ENCODE measurements at regions not wholly inside any gene's neighbourhood (a gene's known extent, or its start where the extent isn't known, plus 50 kb on each side); places are given as distances from the start of the nearest gene placed in this dataset.
"Not testable (repeated sequence)": the region's sequence is repeated elsewhere in the genome, so short reads cannot be mapped to it uniquely, and the experiment has no call there.

- Histone ChIP-seq H3K27me3 (ENCODE audit: insufficient read depth, low read length) (no peaks in the 10 kb centered on the region), H3K79me2 (ENCODE audit: control insufficient read depth, insufficient read depth, low read length, unreplicated experiment) (no peaks in the 10 kb centered on the region), H3K4me1 (ENCODE audit: control insufficient read depth, insufficient read depth, low read length, unreplicated experiment) (no peaks in the 10 kb centered on the region), H3K4me3 (ENCODE audit: low read depth, low read length) (no peak overlapping the region), H3K27ac (ENCODE audit: low read depth, low read length) (no peak overlapping the region), H2AFZ (ENCODE audit: low read length, unreplicated experiment) (no peak overlapping the region), H3K36me3 (ENCODE audit: insufficient read depth, low read length) (no peaks in the 10 kb centered on the region)
These were observed 241.2 kb downstream of the SLC4A3 start for GRCh38 chr2:219868635-219869034.

GRCh38 chr2:219870041-219870440 is 242.6 kb downstream of the SLC4A3 start:
- H3K27ac ChIP-seq (ENCODE audit: low read depth, low read length): no peak overlapping the region
- H3K4me3 ChIP-seq (ENCODE audit: low read depth, low read length): no peak overlapping the region
- no peaks in the 10 kb centered on the region for H3K36me3 ChIP-seq (ENCODE audit: insufficient read depth, low read length)
- no peak overlapping the region for H2AFZ ChIP-seq (ENCODE audit: low read length, unreplicated experiment)
- no peaks in the 10 kb centered on the region for H3K27me3 ChIP-seq (ENCODE audit: insufficient read depth, low read length)
- no peaks in the 10 kb centered on the region for H3K79me2 ChIP-seq (ENCODE audit: control insufficient read depth, insufficient read depth, low read length, unreplicated experiment)
- H3K4me1 ChIP-seq (ENCODE audit: control insufficient read depth, insufficient read depth, low read length, unreplicated experiment): no peaks in the 10 kb centered on the region

- H3K4me1 ChIP-seq (ENCODE audit: control insufficient read depth, insufficient read depth, low read length, unreplicated experiment): no peaks in the 10 kb centered on the region
- H3K4me3 ChIP-seq (ENCODE audit: low read depth, low read length): no peak overlapping the region
- no peaks in the 10 kb centered on the region for H3K36me3 ChIP-seq (ENCODE audit: insufficient read depth, low read length)
- H3K27me3 ChIP-seq (ENCODE audit: insufficient read depth, low read length): no peaks in the 10 kb centered on the region
- H2AFZ ChIP-seq (ENCODE audit: low read length, unreplicated experiment): no peak overlapping the region
- H3K27ac ChIP-seq (ENCODE audit: low read depth, low read length): no peak overlapping the region
- no peaks in the 10 kb centered on the region for H3K79me2 ChIP-seq (ENCODE audit: control insufficient read depth, insufficient read depth, low read length, unreplicated experiment)
These were observed 243.9 kb downstream of the SLC4A3 start for GRCh38 chr2:219871351-219871750.

DNA sequence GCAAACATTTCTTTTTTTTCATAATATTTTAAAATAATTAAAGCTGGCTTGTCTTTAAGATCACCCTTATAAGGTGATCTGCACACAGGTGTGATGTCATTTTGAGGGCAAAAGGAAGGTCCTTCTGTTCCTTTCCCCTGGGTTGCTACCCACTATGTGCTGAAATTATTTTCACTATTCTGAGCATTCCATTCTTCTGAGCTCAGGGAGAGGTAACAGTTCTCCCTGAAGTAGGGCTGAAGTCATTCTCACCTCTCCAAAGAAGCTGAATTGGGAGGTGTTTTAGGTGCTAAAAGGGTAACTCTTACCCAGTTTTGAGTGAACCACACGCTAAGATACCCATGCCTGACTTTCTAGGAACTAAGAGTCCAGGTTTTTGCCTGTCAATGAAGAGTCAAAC is 247.6 kb downstream of the SLC4A3 start:
- Histone ChIP-seq H3K27ac (ENCODE audit: low read depth, low read length) (no peak overlapping the region), H3K36me3 (ENCODE audit: insufficient read depth, low read length) (no peaks in the 10 kb centered on the region), H2AFZ (ENCODE audit: low read length, unreplicated experiment) (no peak overlapping the region), H3K27me3 (ENCODE audit: insufficient read depth, low read length) (peaks cover 9% of the 10 kb centered on the region; the same call in 1 of the 2 replicates), H3K4me3 (ENCODE audit: low read depth, low read length) (no peak overlapping the region), H3K4me1 (ENCODE audit: control insufficient read depth, insufficient read depth, low read length, unreplicated experiment) (no peaks in the 10 kb centered on the region), H3K79me2 (ENCODE audit: control insufficient read depth, insufficient read depth, low read length, unreplicated experiment) (no peaks in the 10 kb centered on the region)

DNA sequence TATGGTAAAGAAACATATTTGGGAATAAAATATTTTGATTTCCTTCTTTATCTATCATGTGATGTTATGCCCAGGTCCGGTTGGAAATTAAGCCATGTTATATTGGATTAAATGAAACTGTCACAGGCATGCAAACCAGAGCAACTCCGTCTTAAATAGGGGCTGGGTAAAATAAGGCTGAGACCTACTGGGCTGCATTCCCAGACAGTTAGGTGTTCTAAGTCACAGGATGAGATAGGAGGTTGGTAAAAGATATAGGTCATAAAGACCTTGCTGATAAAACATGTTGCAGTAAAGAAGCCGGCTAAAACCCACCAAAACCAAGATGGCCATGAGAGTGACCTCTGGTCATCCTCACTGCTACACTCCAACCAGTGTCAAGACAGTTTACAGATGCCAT is 248.6 kb downstream of the SLC4A3 start:
- H3K4me3 ChIP-seq (ENCODE audit: low read depth, low read length); H3K36me3 ChIP-seq (ENCODE audit: insufficient read depth, low read length); H3K4me1 ChIP-seq (ENCODE audit: control insufficient read depth, insufficient read depth, low read length, unreplicated experiment); H3K27ac ChIP-seq (ENCODE audit: low read depth, low read length); H3K27me3 ChIP-seq (ENCODE audit: insufficient read depth, low read length); H2AFZ ChIP-seq (ENCODE audit: low read length, unreplicated experiment); H3K79me2 ChIP-seq (ENCODE audit: control insufficient read depth, insufficient read depth, low read length, unreplicated experiment): not testable (repeated sequence)

GRCh38 chr2:219876931-219877330 is 249.5 kb downstream of the SLC4A3 start:
- H3K4me1 ChIP-seq (ENCODE audit: control insufficient read depth, insufficient read depth, low read length, unreplicated experiment): no peaks in the 10 kb centered on the region

GRCh38 chr2:219877728-219878127 is 250.3 kb downstream of the SLC4A3 start:
- Histone ChIP-seq H3K27ac (ENCODE audit: low read depth, low read length) (no peak overlapping the region), H3K27me3 (ENCODE audit: insufficient read depth, low read length) (peaks cover 9% of the 10 kb centered on the region; the same call in 1 of the 2 replicates), H3K79me2 (ENCODE audit: control insufficient read depth, insufficient read depth, low read length, unreplicated experiment) (no peaks in the 10 kb centered on the region), H3K4me3 (ENCODE audit: low read depth, low read length) (no peak overlapping the region), H3K36me3 (ENCODE audit: insufficient read depth, low read length) (no peaks in the 10 kb centered on the region), H2AFZ (ENCODE audit: low read length, unreplicated experiment) (no peak overlapping the region), H3K4me1 (ENCODE audit: control insufficient read depth, insufficient read depth, low read length, unreplicated experiment) (no peaks in the 10 kb centered on the region)

More at GRCh38 chr2:219876931-219877330, 249.5 kb downstream of the SLC4A3 start:
- Histone ChIP-seq H3K36me3 (ENCODE audit: insufficient read depth, low read length) (no peaks in the 10 kb centered on the region), H3K79me2 (ENCODE audit: control insufficient read depth, insufficient read depth, low read length, unreplicated experiment) (no peaks in the 10 kb centered on the region), H3K4me3 (ENCODE audit: low read depth, low read length) (no peak overlapping the region), H3K27ac (ENCODE audit: low read depth, low read length) (no peak overlapping the region), H2AFZ (ENCODE audit: low read length, unreplicated experiment) (no peak overlapping the region), H3K27me3 (ENCODE audit: insufficient read depth, low read length) (peaks cover 9% of the 10 kb centered on the region; the same call in 1 of the 2 replicates)

GRCh38 chr2:219878516-219878915 is 251.1 kb downstream of the SLC4A3 start:
- Histone ChIP-seq H3K27ac (ENCODE audit: low read depth, low read length) (no peak overlapping the region), H3K27me3 (ENCODE audit: insufficient read depth, low read length) (peaks cover 9% of the 10 kb centered on the region; the same call in 1 of the 2 replicates), H3K79me2 (ENCODE audit: control insufficient read depth, insufficient read depth, low read length, unreplicated experiment) (no peaks in the 10 kb centered on the region), H3K4me3 (ENCODE audit: low read depth, low read length) (no peak overlapping the region), H3K4me1 (ENCODE audit: control insufficient read depth, insufficient read depth, low read length, unreplicated experiment) (no peaks in the 10 kb centered on the region), H2AFZ (ENCODE audit: low read length, unreplicated experiment) (no peak overlapping the region), H3K36me3 (ENCODE audit: insufficient read depth, low read length) (no peaks in the 10 kb centered on the region)

DNA sequence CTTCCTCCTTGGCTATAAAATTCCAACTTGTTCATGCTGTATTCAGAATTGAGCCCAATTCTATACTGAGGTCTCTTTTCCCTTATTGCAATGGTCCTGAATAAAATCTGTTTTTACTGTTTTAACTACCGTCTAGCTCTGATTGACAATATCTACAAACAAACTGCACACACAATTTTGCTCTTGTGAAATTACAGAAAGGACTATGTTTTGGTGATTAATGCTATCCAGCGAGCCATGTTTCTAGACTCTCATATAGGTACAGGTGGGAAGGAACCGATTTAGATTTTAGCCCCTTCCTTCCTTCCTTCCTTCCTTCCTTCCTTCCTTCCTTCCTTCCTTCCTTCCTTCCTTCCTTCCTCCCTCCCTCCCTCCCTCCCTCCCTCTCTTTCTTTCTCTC is 254.4 kb downstream of the SLC4A3 start:
- Histone ChIP-seq H3K27ac (ENCODE audit: low read depth, low read length) (no peak overlapping the region), H3K36me3 (ENCODE audit: insufficient read depth, low read length) (no peaks in the 10 kb centered on the region), H2AFZ (ENCODE audit: low read length, unreplicated experiment) (no peak overlapping the region), H3K4me1 (ENCODE audit: control insufficient read depth, insufficient read depth, low read length, unreplicated experiment) (no peaks in the 10 kb centered on the region), H3K27me3 (ENCODE audit: insufficient read depth, low read length) (peaks cover 9% of the 10 kb centered on the region), H3K79me2 (ENCODE audit: control insufficient read depth, insufficient read depth, low read length, unreplicated experiment) (no peaks in the 10 kb centered on the region), H3K4me3 (ENCODE audit: low read depth, low read length) (no peak overlapping the region)

- H3K36me3 ChIP-seq (ENCODE audit: insufficient read depth, low read length): no peaks in the 10 kb centered on the region
- no peak overlapping the region for H2AFZ ChIP-seq (ENCODE audit: low read length, unreplicated experiment)
- H3K79me2 ChIP-seq (ENCODE audit: control insufficient read depth, insufficient read depth, low read length, unreplicated experiment): no peaks in the 10 kb centered on the region
- no peak overlapping the region for H3K27ac ChIP-seq (ENCODE audit: low read depth, low read length)
- H3K4me1 ChIP-seq (ENCODE audit: control insufficient read depth, insufficient read depth, low read length, unreplicated experiment): no peaks in the 10 kb centered on the region
- H3K27me3 ChIP-seq (ENCODE audit: insufficient read depth, low read length): no peaks in the 10 kb centered on the region; the same call in 1 of the 2 replicates
- no peak overlapping the region for H3K4me3 ChIP-seq (ENCODE audit: low read depth, low read length)
These were observed 259.2 kb downstream of the SLC4A3 start for GRCh38 chr2:219886615-219887014.

GRCh38 chr2:219887870-219888269 is 260.4 kb downstream of the SLC4A3 start:
- H3K36me3 ChIP-seq (ENCODE audit: insufficient read depth, low read length): no peaks in the 10 kb centered on the region
- no peak overlapping the region for H3K27ac ChIP-seq (ENCODE audit: low read depth, low read length)
- H3K79me2 ChIP-seq (ENCODE audit: control insufficient read depth, insufficient read depth, low read length, unreplicated experiment): no peaks in the 10 kb centered on the region
- no peak overlapping the region for H2AFZ ChIP-seq (ENCODE audit: low read length, unreplicated experiment)
- H3K4me3 ChIP-seq (ENCODE audit: low read depth, low read length): no peak overlapping the region
- H3K27me3 ChIP-seq (ENCODE audit: insufficient read depth, low read length): no peaks in the 10 kb centered on the region; the same call in 1 of the 2 replicates
- H3K4me1 ChIP-seq (ENCODE audit: control insufficient read depth, insufficient read depth, low read length, unreplicated experiment): no peaks in the 10 kb centered on the region
